Common myeloid progenitor, CD34-positive (primary cell): ENCODE measurements at regions not wholly inside any gene's neighbourhood (a gene's known extent, or its start where the extent isn't known, plus 50 kb on each side); places are given as distances from the start of the nearest gene placed in this dataset.

Source experiments
- CTCF ChIA-PET: fragments of 350-600 bp; sonication (Branson Sonifier 250); formaldehyde crosslinking; loops from one replicate; lab custom pipeline; 2021; ENCODE audit warnings: antibody characterized with exemption; lab: Charles Lee
- POLR2A ChIA-PET: fragments of 350-600 bp; sonication (Branson Sonifier 250); formaldehyde crosslinking; loops from one replicate; lab custom pipeline; 2021; ENCODE audit warnings: antibody characterized with exemption; lab: Charles Lee
- DNase-seq, 3 donors: peaks; one replicate each; pipeline versions ENCODE4 v3.0.0 to v3.0.0-alpha.2; 2013
- H3K27ac ChIP-seq, 2 experiments: 1 replicate in 1 of 2; 2 replicates in 1 of 2; pipeline ENCODE4 v1.7.0; 2013; ENCODE audit warnings: inconsistent platforms in 2 of 2, low read length in 2 of 2, mild to moderate bottlenecking in 2 of 2, low read depth in 1 of 2, moderate library complexity in 1 of 2; ENCODE audit not compliant: severe bottlenecking in 2 of 2, insufficient read depth in 1 of 2, poor library complexity in 1 of 2
- H3K27me3 ChIP-seq, 5 experiments: replicated peaks in 2 of 5; 1 replicate in 3 of 5; 2 replicates in 2 of 5; pipeline versions ENCODE4 v1.6.1 to v1.7.0; 2013; ENCODE audit warnings: low read length in 4 of 5, mild to moderate bottlenecking in 2 of 5, moderate library complexity in 2 of 5, inconsistent platforms in 1 of 5; ENCODE audit not compliant: insufficient read depth in 5 of 5, control insufficient read depth in 4 of 5
- H3K36me3 ChIP-seq, 4 experiments: 1 replicate in 2 of 4; 2 replicates in 2 of 4; pipeline versions ENCODE4 v1.6.1 to v1.7.0; 2013; ENCODE audit warnings: low read length in 3 of 4, control low read depth in 1 of 4, mild to moderate bottlenecking in 1 of 4; ENCODE audit not compliant: control insufficient read depth in 4 of 4, insufficient read depth in 4 of 4
- H3K4me1 ChIP-seq, 4 experiments: 1 replicate in 3 of 4; 2 replicates in 1 of 4; pipeline versions ENCODE4 v1.6.1 to v1.7.1; 2013; ENCODE audit warnings: low read length in 3 of 4, mild to moderate bottlenecking in 3 of 4, control low read depth in 1 of 4, inconsistent platforms in 1 of 4, moderate library complexity in 1 of 4; ENCODE audit not compliant: control insufficient read depth in 4 of 4, insufficient read depth in 4 of 4; ENCODE audit errors: control extremely low read depth in 1 of 4
- H3K4me3 ChIP-seq, 7 experiments: 1 replicate in 4 of 7; 2 replicates in 3 of 7; pipeline versions ENCODE4 v1.5.1 to v1.7.0; 2013; ENCODE audit warnings: mild to moderate bottlenecking in 7 of 7, low read length in 6 of 7, moderate library complexity in 6 of 7, inconsistent platforms in 2 of 7, low read depth in 2 of 7, control low read depth in 1 of 7; ENCODE audit not compliant: insufficient read depth in 4 of 7, control insufficient read depth in 1 of 7; ENCODE audit errors: extremely low read depth in 1 of 7
- H3K9me3 ChIP-seq, 5 experiments: 1 replicate in 4 of 5; 2 replicates in 1 of 5; pipeline versions ENCODE4 v1.6.1 to v1.7.1; 2013; ENCODE audit warnings: low read length in 4 of 5, mild to moderate bottlenecking in 2 of 5, inconsistent platforms in 1 of 5, low read depth in 1 of 5, moderate library complexity in 1 of 5; ENCODE audit not compliant: control insufficient read depth in 4 of 5, insufficient read depth in 2 of 5; ENCODE audit errors: control extremely low read depth in 1 of 5
- whole genome bisulfite sequencing: methylation state at CpG from one replicate; pipeline ENCODE4 v1.1.5; 2013; ENCODE audit not compliant: insufficient coverage; 5-methylcytosine and 5-hydroxymethylcytosine counted together

- Histone ChIP-seq H3K4me3 (no peak overlapping the region), H3K9me3 (no peaks in the 10 kb centered on the region), H3K27me3 (no peaks in the 10 kb centered on the region), H3K27ac (no peak overlapping the region), H3K4me1 (no peaks in the 10 kb centered on the region), H3K36me3 (no peaks in the 10 kb centered on the region)
- 98% methylated on average over 6 of the region's 12 CpGs for WGBS
- DNase-seq, result no peak
- ChIA-PET POLR2A (interaction anchor here (0.5 kb wide), 1 partner anchor 32 kb away, joined by 3 read pairs; no protein-coding TSS in a partner anchor), CTCF (no interaction called here)
Observed at GRCh38 chr17:5838661-5839300, 231.4 kb upstream of the WSCD1 start.

DNA sequence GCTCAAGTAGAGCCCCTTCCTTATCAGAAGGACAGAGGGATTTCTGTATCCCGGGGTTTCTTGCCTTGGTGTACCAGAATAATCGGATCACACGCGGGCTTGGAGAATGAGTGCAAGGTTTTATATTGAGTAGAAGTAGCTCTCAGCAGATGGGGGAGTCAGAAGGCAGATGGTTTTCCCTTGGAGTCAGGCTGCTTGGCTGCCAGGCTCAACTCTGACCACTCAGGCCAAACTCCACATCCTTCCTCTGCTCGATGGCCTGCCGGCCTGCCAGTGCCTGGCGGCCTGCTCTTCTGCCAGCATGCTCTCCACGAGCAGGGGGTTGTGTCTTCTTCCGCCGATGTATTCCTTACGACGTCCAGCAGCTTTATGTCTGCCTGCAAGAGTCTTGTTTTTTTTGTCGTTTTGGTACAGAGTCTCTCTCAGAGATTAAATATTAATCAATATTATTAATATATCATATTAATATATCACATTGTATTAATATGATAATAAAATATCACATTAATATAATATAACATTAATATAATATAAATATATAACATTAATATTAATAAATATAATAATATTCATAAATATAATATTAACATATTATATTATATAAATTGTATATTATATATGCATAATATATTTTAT lies 229.2 kb upstream of the WSCD1 start:
- ChIA-PET POLR2A (no interaction called here), CTCF (no interaction called here)
- Histone ChIP-seq H3K9me3 (no peaks in the 10 kb centered on the region), H3K4me3 (no peak overlapping the region), H3K27ac (no peak overlapping the region), H3K27me3 (no peaks in the 10 kb centered on the region), H3K36me3 (no peaks in the 10 kb centered on the region), H3K4me1 (no peaks in the 10 kb centered on the region)
- DNase-seq, result no peak
- 87% methylated on average over 10 of the region's 13 CpGs for WGBS

- Histone ChIP-seq H3K4me3 (no peak overlapping the region), H3K4me1 (no peaks in the 10 kb centered on the region), H3K36me3 (no peaks in the 10 kb centered on the region), H3K27me3 (peaks cover 0 to 2% (median 0%) of the 10 kb centered on the region in 5 experiments), H3K27ac (no peak overlapping the region), H3K9me3 (no peaks in the 10 kb centered on the region)
- CTCF ChIA-PET, result no interaction called here
- WGBS, result 96% methylated on average over 10 of the region's 11 CpGs
- DNase-seq, result no peak
- POLR2A ChIA-PET, result no interaction called here
Observed at GRCh38 chr17:5841862-5842261, 228.3 kb upstream of the WSCD1 start.

- Histone ChIP-seq H3K4me1 (no peaks in the 10 kb centered on the region), H3K36me3 (no peaks in the 10 kb centered on the region), H3K27me3 (peaks cover 0 to 2% (median 0%) of the 10 kb centered on the region in 5 experiments), H3K27ac (no peak overlapping the region), H3K4me3 (no peak overlapping the region), H3K9me3 (no peaks in the 10 kb centered on the region)
- DNase-seq, result no peak
- ChIA-PET POLR2A (no interaction called here), CTCF (no interaction called here)
- 100% methylated on average over 7 of the region's 14 CpGs for WGBS
Observed at GRCh38 chr17:5843366-5844026, 226.7 kb upstream of the WSCD1 start.

DNA sequence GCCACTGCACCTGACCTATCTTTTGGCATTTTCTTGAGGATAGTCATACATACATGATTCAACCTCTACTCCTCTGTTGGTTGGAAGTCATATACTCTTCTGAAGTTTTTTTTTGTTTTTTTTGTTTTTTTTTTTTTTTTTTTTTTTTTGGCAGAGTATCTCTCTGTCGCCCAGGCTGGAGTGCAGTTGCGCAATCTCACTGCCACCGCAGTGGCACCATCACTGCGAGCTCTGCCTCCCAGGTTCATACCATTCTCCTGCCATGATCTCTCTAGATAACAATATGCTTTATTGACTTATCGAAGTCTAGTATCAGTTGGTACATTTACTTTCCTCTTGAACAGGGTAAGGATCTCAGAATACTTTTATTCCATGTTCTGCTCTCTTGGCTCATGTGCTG lies 224.2 kb upstream of the WSCD1 start:
- peaks cover 0 to 2% (median 0%) of the 10 kb centered on the region in 5 experiments for H3K27me3 ChIP-seq
- H3K36me3 ChIP-seq, result no peaks in the 10 kb centered on the region
- POLR2A ChIA-PET, result no interaction called here
- 94% methylated on average over 3 of the region's 5 CpGs for WGBS
- H3K4me1 ChIP-seq, result no peaks in the 10 kb centered on the region
- CTCF ChIA-PET, result no interaction called here
- DNase-seq, result no peak
- no peaks in the 10 kb centered on the region for H3K9me3 ChIP-seq
- no peak overlapping the region for H3K27ac ChIP-seq
- no peak overlapping the region for H3K4me3 ChIP-seq

GRCh38 chr17:5854871-5855554 lies 215.2 kb upstream of the WSCD1 start:
- DNase-seq, result no peak
- no peaks in the 10 kb centered on the region for H3K9me3 ChIP-seq
- H3K27me3 ChIP-seq, result peaks cover 0 to 2% (median 0%) of the 10 kb centered on the region in 5 experiments
- WGBS, result 93% methylated on average over 7 of the region's 7 CpGs
- POLR2A ChIA-PET, result no interaction called here
- no peak overlapping the region for H3K4me3 ChIP-seq
- no peak overlapping the region for H3K27ac ChIP-seq
- H3K4me1 ChIP-seq, result no peaks in the 10 kb centered on the region
- no peaks in the 10 kb centered on the region for H3K36me3 ChIP-seq
- CTCF ChIA-PET, result no interaction called here

GRCh38 chr17:5861246-5861645 lies 208.9 kb upstream of the WSCD1 start:
- no peaks in the 10 kb centered on the region for H3K9me3 ChIP-seq
- H3K27ac ChIP-seq, result no peak overlapping the region
- CTCF ChIA-PET, result no interaction called here
- POLR2A ChIA-PET, result no interaction called here
- no peak for DNase-seq
- H3K27me3 ChIP-seq, result no peaks in the 10 kb centered on the region
- no peaks in the 10 kb centered on the region for H3K36me3 ChIP-seq
- H3K4me3 ChIP-seq, result no peak overlapping the region
- no peaks in the 10 kb centered on the region for H3K4me1 ChIP-seq
- WGBS, result 93% methylated on average over 4 of the region's 4 CpGs
